Esophagus muscularis mucosa (tissue), 3 donors: ENCODE measurements at regions not wholly inside any gene's neighbourhood (a gene's known extent, or its start where the extent isn't known, plus 50 kb on each side); places are given as distances from the start of the nearest gene placed in this dataset.

Experiments
- POLR2AphosphoS5 ChIP-seq, 2 donors: sonication (generic); formaldehyde crosslinking; IDR thresholded peaks; one replicate each; pipeline ENCODE4 v1.6.1; 2017; ENCODE audit warnings: antibody characterized with exemption in 2 of 2
- TF ChIP-seq, protein P1 (sequence below), 3 experiments: fragments of 200-600 bp in 2 of 3; fragments of 450-650 bp in 1 of 3; sonication (generic) in 2 of 3; IDR thresholded peaks; one replicate each; pipeline ENCODE4 v1.5.1; 2017 to 2019; ENCODE audit warnings: antibody characterized with exemption in 3 of 3, mild to moderate bottlenecking in 2 of 3, moderate library complexity in 1 of 3

DNA sequence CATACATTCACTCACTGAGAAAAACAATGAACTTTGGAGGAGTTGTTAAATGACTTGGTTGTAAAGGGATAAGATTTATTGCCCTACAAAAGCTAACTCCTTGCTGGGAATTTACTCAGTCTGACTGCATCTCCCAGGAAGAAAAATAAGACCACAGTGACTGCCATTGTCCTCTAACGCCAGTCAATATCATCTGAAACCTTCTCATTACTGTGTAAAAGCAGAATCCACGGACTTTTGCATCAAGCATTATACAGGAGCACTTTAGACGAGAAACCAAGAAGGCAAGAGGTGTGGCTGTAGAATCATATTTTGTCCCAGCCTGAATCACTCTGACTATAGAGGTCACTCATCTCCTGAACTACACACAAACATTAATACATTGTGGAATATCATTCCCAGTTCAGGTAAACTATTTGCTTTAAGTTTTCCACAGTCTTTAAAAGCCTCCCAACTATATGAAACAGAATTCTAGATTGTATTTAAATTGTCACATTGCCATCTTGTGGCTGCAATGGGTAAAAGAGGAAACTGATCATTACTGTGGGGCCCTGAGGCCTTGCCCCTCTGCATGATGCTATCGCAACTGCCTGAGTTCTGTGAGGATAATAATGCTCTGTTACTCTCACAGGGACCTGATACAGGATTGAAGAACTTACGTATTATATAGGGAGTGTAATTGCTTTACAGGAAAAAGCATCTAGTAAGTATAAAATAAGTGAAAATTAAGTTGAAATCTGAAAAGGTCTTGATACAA lies 142.9 kb downstream of the SLCO4C1 start:
- TF ChIP-seq POLR2AphosphoS5 (IDR thresholded peaks at IDR 0.05), result no peak
- TF ChIP-seq, protein P1, sequence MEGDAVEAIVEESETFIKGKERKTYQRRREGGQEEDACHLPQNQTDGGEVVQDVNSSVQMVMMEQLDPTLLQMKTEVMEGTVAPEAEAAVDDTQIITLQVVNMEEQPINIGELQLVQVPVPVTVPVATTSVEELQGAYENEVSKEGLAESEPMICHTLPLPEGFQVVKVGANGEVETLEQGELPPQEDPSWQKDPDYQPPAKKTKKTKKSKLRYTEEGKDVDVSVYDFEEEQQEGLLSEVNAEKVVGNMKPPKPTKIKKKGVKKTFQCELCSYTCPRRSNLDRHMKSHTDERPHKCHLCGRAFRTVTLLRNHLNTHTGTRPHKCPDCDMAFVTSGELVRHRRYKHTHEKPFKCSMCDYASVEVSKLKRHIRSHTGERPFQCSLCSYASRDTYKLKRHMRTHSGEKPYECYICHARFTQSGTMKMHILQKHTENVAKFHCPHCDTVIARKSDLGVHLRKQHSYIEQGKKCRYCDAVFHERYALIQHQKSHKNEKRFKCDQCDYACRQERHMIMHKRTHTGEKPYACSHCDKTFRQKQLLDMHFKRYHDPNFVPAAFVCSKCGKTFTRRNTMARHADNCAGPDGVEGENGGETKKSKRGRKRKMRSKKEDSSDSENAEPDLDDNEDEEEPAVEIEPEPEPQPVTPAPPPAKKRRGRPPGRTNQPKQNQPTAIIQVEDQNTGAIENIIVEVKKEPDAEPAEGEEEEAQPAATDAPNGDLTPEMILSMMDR (IDR thresholded peaks at IDR 0.05), result peak in 2 of 3 experiments; percentile 23 to 36
